PC-9 (cell line): ENCODE measurements at regions not wholly inside any gene's neighbourhood (a gene's known extent, or its start where the extent isn't known, plus 50 kb on each side); places are given as distances from the start of the nearest gene placed in this dataset.

Source experiments
- BruUV-seq: library from RNA; stranded (reverse); fragments of 400-500 nt; replicated peaks from 2 replicates; lab custom pipeline; 2021; lab: Mats Ljungman, UMichigan
- CTCF ChIA-PET: fragments of 300-600 bp; sonication (Branson Sonifier 250); formaldehyde crosslinking; loops from one replicate; lab custom pipeline; 2022; ENCODE audit warnings: antibody characterized with exemption; lab: Charles Lee
- POLR2A ChIA-PET: fragments of 300-600 bp; sonication (Branson Sonifier 250); formaldehyde crosslinking; loops from one replicate; lab custom pipeline; 2022; ENCODE audit warnings: antibody characterized with exemption; ENCODE audit not compliant: unreplicated experiment; lab: Charles Lee
- DNase-seq, 2 experiments: peaks; one replicate each; pipeline versions ENCODE4 v3.0.0 to v3.0.0-alpha.2; 2015 to 2022; ENCODE audit warnings: mixed read lengths in 1 of 2
- H2AFZ ChIP-seq: fragments of 200-600 bp; sonication (generic); 2 replicates; pipeline ENCODE4 v1.8.1; 2017; ENCODE audit warnings: antibody characterized with exemption
- H3F3A ChIP-seq: fragments of 200-600 bp; sonication (generic); 2 replicates; pipeline ENCODE4 v1.8.1; 2017; ENCODE audit warnings: antibody characterized with exemption, mild to moderate bottlenecking, low read depth; ENCODE audit not compliant: insufficient read depth
- H3K27ac ChIP-seq: fragments of 200-600 bp; sonication (generic); 2 replicates; pipeline ENCODE4 v1.6.1; 2016; ENCODE audit warnings: mixed run types
- H3K27me3 ChIP-seq: fragments of 200-600 bp; sonication (generic); 2 replicates; pipeline ENCODE4 v1.6.1; 2016; ENCODE audit warnings: low read depth, mixed run types; ENCODE audit not compliant: insufficient read depth
- H3K36me3 ChIP-seq: fragments of 200-600 bp; sonication (generic); 2 replicates; pipeline ENCODE4 v1.6.1; 2016; ENCODE audit warnings: low read depth, mixed run types
- H3K4me1 ChIP-seq: fragments of 200-600 bp; sonication (generic); replicated peaks from 2 replicates; pipeline ENCODE4 v1.6.1; 2016; ENCODE audit warnings: mixed run types; ENCODE audit not compliant: insufficient read depth
- H3K4me2 ChIP-seq: fragments of 200-600 bp; sonication (generic); 2 replicates; pipeline ENCODE4 v1.6.1; 2017; ENCODE audit warnings: mixed run types
- H3K4me3 ChIP-seq: fragments of 200-600 bp; sonication (generic); 2 replicates; pipeline ENCODE4 v1.6.1; 2016; ENCODE audit warnings: mixed run types
- H3K79me2 ChIP-seq: fragments of 200-600 bp; sonication (generic); 2 replicates; pipeline ENCODE4 v1.6.1; 2017; ENCODE audit warnings: low read depth, mixed run types
- H3K9me2 ChIP-seq: fragments of 200-600 bp; sonication (generic); 2 replicates; pipeline ENCODE4 v1.8.1; 2017; ENCODE audit warnings: mild to moderate bottlenecking; ENCODE audit not compliant: insufficient read depth
- H3K9me3 ChIP-seq: fragments of 200-600 bp; sonication (generic); 2 replicates; pipeline ENCODE4 v1.8.1; 2016; ENCODE audit warnings: low read depth; ENCODE audit not compliant: insufficient read depth
- H4K20me1 ChIP-seq: fragments of 200-600 bp; sonication (generic); 2 replicates; pipeline ENCODE4 v1.8.1; 2017; ENCODE audit not compliant: insufficient read depth
- EZH2 ChIP-seq: fragments of 200-600 bp; sonication (generic); IDR thresholded peaks from 2 replicates; pipeline ENCODE4 v1.8.0; 2017; ENCODE audit warnings: antibody characterized with exemption, low read depth
- intact Hi-C: fragments of 100-400 bp; cut with micrococcal nuclease; formaldehyde crosslinking; loops from one replicate; pipeline ENCODE4 v1.10.0; 2022; ENCODE audit not compliant: unreplicated experiment
- TF ChIP-seq, protein P1 (sequence below): fragments of 200-600 bp; sonication (generic); conservative IDR thresholded peaks from 2 replicates; pipeline ENCODE4 v1.6.1; 2017; ENCODE audit warnings: mixed run types, antibody characterized with exemption, mild to moderate bottlenecking, moderate library complexity

- Histone ChIP-seq H3K27ac (no peak overlapping the region), H4K20me1 (no peaks in the 10 kb centered on the region; the same call in 1 of the 2 replicates), H3K79me2 (no peaks in the 10 kb centered on the region), H3K27me3 (no peaks in the 10 kb centered on the region), H3K36me3 (no peaks in the 10 kb centered on the region), H2AFZ (no peak overlapping the region), H3K4me3 (no peak overlapping the region), H3K9me3 (no peaks in the 10 kb centered on the region), H3F3A (no peaks in the 10 kb centered on the region), H3K9me2 (0 out of 2 replicates have a peak, but pooled peaks cover 7% of the 10 kb centered on the region), H3K4me1 (no peaks in the 10 kb centered on the region), H3K4me2 (no peak overlapping the region)
- intact Hi-C loops = no loop called here
- CTCF ChIA-PET = no interaction called here
- BruUV-seq = no TSS peak
- POLR2A ChIA-PET = no interaction called here
- no peak for DNase-seq
- TF ChIP-seq EZH2 = no peak
- TF ChIP-seq, protein P1, sequence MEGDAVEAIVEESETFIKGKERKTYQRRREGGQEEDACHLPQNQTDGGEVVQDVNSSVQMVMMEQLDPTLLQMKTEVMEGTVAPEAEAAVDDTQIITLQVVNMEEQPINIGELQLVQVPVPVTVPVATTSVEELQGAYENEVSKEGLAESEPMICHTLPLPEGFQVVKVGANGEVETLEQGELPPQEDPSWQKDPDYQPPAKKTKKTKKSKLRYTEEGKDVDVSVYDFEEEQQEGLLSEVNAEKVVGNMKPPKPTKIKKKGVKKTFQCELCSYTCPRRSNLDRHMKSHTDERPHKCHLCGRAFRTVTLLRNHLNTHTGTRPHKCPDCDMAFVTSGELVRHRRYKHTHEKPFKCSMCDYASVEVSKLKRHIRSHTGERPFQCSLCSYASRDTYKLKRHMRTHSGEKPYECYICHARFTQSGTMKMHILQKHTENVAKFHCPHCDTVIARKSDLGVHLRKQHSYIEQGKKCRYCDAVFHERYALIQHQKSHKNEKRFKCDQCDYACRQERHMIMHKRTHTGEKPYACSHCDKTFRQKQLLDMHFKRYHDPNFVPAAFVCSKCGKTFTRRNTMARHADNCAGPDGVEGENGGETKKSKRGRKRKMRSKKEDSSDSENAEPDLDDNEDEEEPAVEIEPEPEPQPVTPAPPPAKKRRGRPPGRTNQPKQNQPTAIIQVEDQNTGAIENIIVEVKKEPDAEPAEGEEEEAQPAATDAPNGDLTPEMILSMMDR = no peak
Observed at GRCh38 chr2:76332871-76333270, 622.2 kb upstream of the GCFC2 start.

DNA sequence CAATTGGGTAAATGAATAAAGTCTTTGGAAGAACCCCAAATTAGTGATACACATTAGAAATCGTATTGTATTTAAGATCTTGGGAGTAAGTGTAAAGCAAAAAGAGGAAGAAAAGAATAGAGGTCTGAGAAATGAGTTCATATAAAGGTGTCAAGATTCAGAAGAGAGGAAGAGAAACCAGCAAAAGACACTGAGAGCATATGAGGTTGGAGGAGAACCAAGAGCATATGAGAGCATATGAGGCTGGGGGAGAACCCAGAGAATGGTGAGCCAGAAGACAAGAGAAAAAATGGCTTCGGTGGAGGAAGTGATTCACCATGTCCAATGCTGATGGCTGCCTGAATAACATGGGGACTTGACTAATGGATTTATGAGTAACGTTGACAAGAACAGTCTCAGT lies 620.1 kb upstream of the GCFC2 start:
- Histone ChIP-seq H3K9me3 (no peaks in the 10 kb centered on the region), H3K79me2 (no peaks in the 10 kb centered on the region), H3K4me3 (no peak overlapping the region), H3K4me1 (no peaks in the 10 kb centered on the region), H2AFZ (no peak overlapping the region), H3K27ac (no peak overlapping the region), H4K20me1 (no peaks in the 10 kb centered on the region; the same call in 1 of the 2 replicates), H3K27me3 (no peaks in the 10 kb centered on the region), H3F3A (no peaks in the 10 kb centered on the region), H3K36me3 (no peaks in the 10 kb centered on the region), H3K9me2 (0 out of 2 replicates have a peak, but pooled peaks cover 7% of the 10 kb centered on the region), H3K4me2 (no peak overlapping the region)
- no peak for DNase-seq
- POLR2A ChIA-PET = no interaction called here
- CTCF ChIA-PET = no interaction called here
- TF ChIP-seq, protein P1 = no peak
- BruUV-seq = no TSS peak
- intact Hi-C loops = no loop called here

DNA sequence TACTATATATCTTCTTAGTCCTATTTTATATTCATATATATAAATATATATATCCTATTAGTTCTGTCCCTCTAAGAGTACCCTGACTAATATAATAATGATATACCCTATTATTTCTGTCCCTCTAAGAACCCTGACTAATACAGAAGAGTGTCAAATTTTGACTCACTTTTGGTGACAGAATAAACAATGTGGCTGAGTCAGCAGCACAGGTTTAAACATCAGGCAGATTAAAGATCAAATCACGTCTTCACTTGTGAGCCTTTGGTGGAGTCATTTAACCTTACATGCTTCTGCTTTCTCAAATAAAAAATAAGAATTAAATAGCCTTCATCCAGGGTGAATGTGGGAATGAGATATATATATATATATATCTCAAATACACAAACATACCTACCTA lies 615.9 kb upstream of the GCFC2 start:
- no peak for DNase-seq
- TF ChIP-seq EZH2 = no peak
- TF ChIP-seq, protein P1 = no peak
- CTCF ChIA-PET = no interaction called here
- POLR2A ChIA-PET = no interaction called here
- H3F3A ChIP-seq = no peaks in the 10 kb centered on the region
- H3K4me3 ChIP-seq = no peak overlapping the region
- no peak overlapping the region for H3K27ac ChIP-seq
- H3K9me3 ChIP-seq = no peaks in the 10 kb centered on the region
- no peaks in the 10 kb centered on the region for H3K36me3 ChIP-seq
- no peaks in the 10 kb centered on the region for H3K27me3 ChIP-seq
- no peaks in the 10 kb centered on the region for H3K79me2 ChIP-seq
- no peaks in the 10 kb centered on the region for H3K4me1 ChIP-seq
- BruUV-seq = no TSS peak
- no peaks in the 10 kb centered on the region for H4K20me1 ChIP-seq
- intact Hi-C loops = no loop called here
- no peak overlapping the region for H2AFZ ChIP-seq
- H3K9me2 ChIP-seq = 0 out of 2 replicates have a peak, but pooled peaks cover 3% of the 10 kb centered on the region
- H3K4me2 ChIP-seq = no peak overlapping the region
